ENCODE measurements at regions not wholly inside any gene's neighbourhood (a gene's known extent, or its start where the extent isn't known, plus 50 kb on each side); places are given as distances from the start of the nearest gene placed in this dataset.
"Not testable (repeated sequence)": the region's sequence is repeated elsewhere in the genome, so short reads cannot be mapped to it uniquely, and the experiment has no call there.

GRCh38 chr9:589723-590122 is 251.8 kb upstream of the DMRT1 start:
- peak; percentile 55 for DNase-seq (ENCODE audit: low spot score)

- DNase-seq (ENCODE audit: low spot score): peak; percentile 22
Observed at GRCh38 chr9:591292-591691, 250.2 kb upstream of the DMRT1 start.

GRCh38 chr9:592225-592624 is 249.3 kb upstream of the DMRT1 start:
- no peak for DNase-seq (ENCODE audit: low spot score)

GRCh38 chr9:592733-593132 is 248.8 kb upstream of the DMRT1 start:
- no peak for DNase-seq (ENCODE audit: low spot score)

- no peak for DNase-seq (ENCODE audit: low spot score)
Observed at GRCh38 chr9:593809-594208, 247.7 kb upstream of the DMRT1 start.

GRCh38 chr9:596703-597102 is 244.8 kb upstream of the DMRT1 start:
- DNase-seq (ENCODE audit: low spot score): no peak

- DNase-seq (ENCODE audit: low spot score): no peak
Observed at GRCh38 chr9:600006-600405, 241.5 kb upstream of the DMRT1 start.

- DNase-seq (ENCODE audit: low spot score): no peak
Observed at GRCh38 chr9:602716-603115, 238.8 kb upstream of the DMRT1 start.

- no peak for DNase-seq (ENCODE audit: low spot score)
Observed at GRCh38 chr9:603126-603525, 238.4 kb upstream of the DMRT1 start.

GRCh38 chr9:607417-607816 is 234.1 kb upstream of the DMRT1 start:
- no peak for DNase-seq (ENCODE audit: low spot score)

GRCh38 chr9:613771-614347 is 227.6 kb upstream of the DMRT1 start:
- DNase-seq (ENCODE audit: low spot score): peak; percentile 89

- no peak for DNase-seq (ENCODE audit: low spot score)
Observed at GRCh38 chr9:614431-614830, 227.1 kb upstream of the DMRT1 start.

- DNase-seq (ENCODE audit: low spot score): no peak
Observed at GRCh38 chr9:615756-616155, 225.7 kb upstream of the DMRT1 start.

- DNase-seq (ENCODE audit: low spot score): no peak
Observed at GRCh38 chr9:616694-617093, 224.8 kb upstream of the DMRT1 start.

- DNase-seq (ENCODE audit: low spot score): no peak
Observed at GRCh38 chr9:617445-618085, 223.9 kb upstream of the DMRT1 start.

- DNase-seq (ENCODE audit: low spot score): no peak
Observed at GRCh38 chr9:618478-618877, 223.0 kb upstream of the DMRT1 start.

GRCh38 chr9:621201-621855 is 220.2 kb upstream of the DMRT1 start:
- DNase-seq (ENCODE audit: low spot score): no peak

GRCh38 chr9:624935-625500 is 216.5 kb upstream of the DMRT1 start:
- DNase-seq (ENCODE audit: low spot score): no peak

GRCh38 chr9:625613-626012 is 215.9 kb upstream of the DMRT1 start:
- no peak for DNase-seq (ENCODE audit: low spot score)

- not testable (repeated sequence) for DNase-seq (ENCODE audit: low spot score)
Observed at GRCh38 chr9:626114-626513, 215.4 kb upstream of the DMRT1 start.

- no peak for DNase-seq (ENCODE audit: low spot score)
Observed at GRCh38 chr9:626596-626995, 214.9 kb upstream of the DMRT1 start.

GRCh38 chr9:627336-627970 is 214.0 kb upstream of the DMRT1 start:
- no peak for DNase-seq (ENCODE audit: low spot score)

- no peak for DNase-seq (ENCODE audit: low spot score)
Observed at GRCh38 chr9:629146-629545, 212.4 kb upstream of the DMRT1 start.
